Body of pancreas (tissue), 4 donors: ENCODE measurements at regions not wholly inside any gene's neighbourhood (a gene's known extent, or its start where the extent isn't known, plus 50 kb on each side); places are given as distances from the start of the nearest gene placed in this dataset.

Source experiments
- POLR2A ChIP-seq, 3 donors: fragments of 450-650 bp; IDR thresholded peaks; one replicate each; pipeline ENCODE4 v1.6.1; 2016; ENCODE audit warnings: antibody characterized with exemption in 3 of 3, mild to moderate bottlenecking in 2 of 3
- TF ChIP-seq, protein P1 (sequence below), 7 experiments: fragments of 450-650 bp in 4 of 7; fragments of 200-600 bp in 3 of 7; sonication (generic) in 3 of 7; IDR thresholded peaks; one replicate each; pipeline ENCODE4 v1.5.1; 2016 to 2019; ENCODE audit warnings: antibody characterized with exemption in 7 of 7

DNA sequence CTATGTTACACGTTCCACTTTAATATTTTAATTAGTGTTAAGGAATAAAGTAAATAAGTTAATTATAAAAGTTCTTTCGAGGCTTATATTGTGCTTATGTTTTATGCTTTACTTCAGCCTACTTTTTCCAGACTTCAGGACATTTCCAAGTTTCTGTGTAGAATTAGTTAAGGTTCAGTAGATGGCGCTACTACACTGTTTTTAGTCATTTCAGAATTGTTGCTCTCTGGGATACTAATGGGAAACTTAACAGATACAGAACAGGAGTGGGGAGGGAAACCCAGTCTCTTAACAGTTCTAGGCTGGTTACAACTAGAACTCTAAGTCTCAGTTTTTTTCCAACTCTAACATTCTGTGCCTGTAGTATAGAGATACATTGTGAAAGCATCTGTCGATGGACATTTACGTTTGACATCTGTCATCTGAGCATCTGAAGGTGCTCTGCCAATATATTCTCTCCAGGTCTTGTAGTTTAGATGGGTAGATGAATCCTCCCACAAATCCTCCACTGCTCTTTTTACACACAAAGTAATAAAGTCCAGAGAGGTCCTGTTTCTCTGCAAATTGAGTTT is 56.8 kb upstream of the FAM171A1 start:
- no peak for TF ChIP-seq POLR2A (IDR thresholded peaks at IDR 0.05)
- TF ChIP-seq, protein P1, sequence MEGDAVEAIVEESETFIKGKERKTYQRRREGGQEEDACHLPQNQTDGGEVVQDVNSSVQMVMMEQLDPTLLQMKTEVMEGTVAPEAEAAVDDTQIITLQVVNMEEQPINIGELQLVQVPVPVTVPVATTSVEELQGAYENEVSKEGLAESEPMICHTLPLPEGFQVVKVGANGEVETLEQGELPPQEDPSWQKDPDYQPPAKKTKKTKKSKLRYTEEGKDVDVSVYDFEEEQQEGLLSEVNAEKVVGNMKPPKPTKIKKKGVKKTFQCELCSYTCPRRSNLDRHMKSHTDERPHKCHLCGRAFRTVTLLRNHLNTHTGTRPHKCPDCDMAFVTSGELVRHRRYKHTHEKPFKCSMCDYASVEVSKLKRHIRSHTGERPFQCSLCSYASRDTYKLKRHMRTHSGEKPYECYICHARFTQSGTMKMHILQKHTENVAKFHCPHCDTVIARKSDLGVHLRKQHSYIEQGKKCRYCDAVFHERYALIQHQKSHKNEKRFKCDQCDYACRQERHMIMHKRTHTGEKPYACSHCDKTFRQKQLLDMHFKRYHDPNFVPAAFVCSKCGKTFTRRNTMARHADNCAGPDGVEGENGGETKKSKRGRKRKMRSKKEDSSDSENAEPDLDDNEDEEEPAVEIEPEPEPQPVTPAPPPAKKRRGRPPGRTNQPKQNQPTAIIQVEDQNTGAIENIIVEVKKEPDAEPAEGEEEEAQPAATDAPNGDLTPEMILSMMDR (IDR thresholded peaks at IDR 0.05), result peak in 6 of 7 experiments; percentile 35 to 61 (median 46)
